Right lobe of liver (tissue), 4 donors: ENCODE measurements at regions not wholly inside any gene's neighbourhood (a gene's known extent, or its start where the extent isn't known, plus 50 kb on each side); places are given as distances from the start of the nearest gene placed in this dataset.
"Not testable (repeated sequence)": the region's sequence is repeated elsewhere in the genome, so short reads cannot be mapped to it uniquely, and the experiment has no call there.

Experiments
- CTCF ChIP-seq, 4 donors: fragments of 200-600 bp in 3 of 4; fragments of 450-650 bp in 1 of 4; IDR thresholded peaks; one replicate each; pipeline versions ENCODE4 v1.5.1 to v1.8.0; 2016 to 2022; ENCODE audit warnings: antibody characterized with exemption in 4 of 4, mild to moderate bottlenecking in 2 of 4
- POLR2A ChIP-seq: fragments of 450-650 bp; IDR thresholded peaks from one replicate; pipeline ENCODE4 v1.6.1; 2017; ENCODE audit warnings: antibody characterized with exemption, mild to moderate bottlenecking
- donor health status: DM: no; HTN: no; CAD: no.
- donor health status: DM: no; HTN: no; CAD: no.
- donor health status: DM: no; HTN: yes; CAD: no.

- TF ChIP-seq CTCF (IDR thresholded peaks at IDR 0.05); POLR2A: not testable (repeated sequence)
Observed at GRCh38 chr4:151597691-151598090, 163.1 kb downstream of the GATB start.
